ENCODE measurements at regions not wholly inside any gene's neighbourhood (a gene's known extent, or its start where the extent isn't known, plus 50 kb on each side); places are given as distances from the start of the nearest gene placed in this dataset.
A peak's percentile ranks its signal among the peaks of the same experiment; 100 is the strongest.

DNA sequence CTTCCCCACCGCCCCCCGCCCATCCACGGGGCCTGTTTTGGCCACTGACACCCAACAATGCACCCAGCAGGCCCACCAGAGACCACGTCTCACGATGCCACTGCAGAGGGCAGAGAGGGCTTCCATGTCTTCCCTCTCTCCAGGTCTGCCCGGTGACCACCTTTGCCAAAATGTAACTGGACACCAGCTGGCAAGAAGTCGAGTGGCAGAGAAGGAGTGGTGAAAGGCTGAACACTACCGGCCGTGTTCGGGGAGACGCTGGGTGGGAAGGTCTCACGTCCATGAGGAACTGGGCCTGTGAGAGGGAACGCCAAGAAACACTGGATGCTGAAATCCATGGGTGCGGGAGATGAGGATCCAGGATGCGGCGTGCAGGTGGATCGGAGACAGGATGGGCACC, 308.2 kb downstream of the ADGRD1 start:
- 77 to 90% (median 87%) methylated on average over 17 of the region's 17 CpGs for WGBS, 4 donors
- Histone ChIP-seq H3K36me3 (replicated peaks in 1 of 2) (no peaks in the 10 kb centered on the region), H3K4me3 (no peak overlapping the region), H3K27me3 (no peaks in the 10 kb centered on the region), H3K9me3 (replicated peaks in 1 of 3) (no peaks in the 10 kb centered on the region), H3K4me1 (replicated peaks in 1 of 2) (no peaks in the 10 kb centered on the region), H3K27ac (no peak overlapping the region)
- TF ChIP-seq POLR2A (IDR thresholded peaks at IDR 0.05) = no peak
- TF ChIP-seq, protein P1, sequence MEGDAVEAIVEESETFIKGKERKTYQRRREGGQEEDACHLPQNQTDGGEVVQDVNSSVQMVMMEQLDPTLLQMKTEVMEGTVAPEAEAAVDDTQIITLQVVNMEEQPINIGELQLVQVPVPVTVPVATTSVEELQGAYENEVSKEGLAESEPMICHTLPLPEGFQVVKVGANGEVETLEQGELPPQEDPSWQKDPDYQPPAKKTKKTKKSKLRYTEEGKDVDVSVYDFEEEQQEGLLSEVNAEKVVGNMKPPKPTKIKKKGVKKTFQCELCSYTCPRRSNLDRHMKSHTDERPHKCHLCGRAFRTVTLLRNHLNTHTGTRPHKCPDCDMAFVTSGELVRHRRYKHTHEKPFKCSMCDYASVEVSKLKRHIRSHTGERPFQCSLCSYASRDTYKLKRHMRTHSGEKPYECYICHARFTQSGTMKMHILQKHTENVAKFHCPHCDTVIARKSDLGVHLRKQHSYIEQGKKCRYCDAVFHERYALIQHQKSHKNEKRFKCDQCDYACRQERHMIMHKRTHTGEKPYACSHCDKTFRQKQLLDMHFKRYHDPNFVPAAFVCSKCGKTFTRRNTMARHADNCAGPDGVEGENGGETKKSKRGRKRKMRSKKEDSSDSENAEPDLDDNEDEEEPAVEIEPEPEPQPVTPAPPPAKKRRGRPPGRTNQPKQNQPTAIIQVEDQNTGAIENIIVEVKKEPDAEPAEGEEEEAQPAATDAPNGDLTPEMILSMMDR (IDR thresholded peaks at IDR 0.05) = no peak
- no peak for DNase-seq
- intact Hi-C loops (cut with DNase I) = no loop called here

- intact Hi-C loops (cut with DNase I) = no loop called here
- TF ChIP-seq, protein P1 (IDR thresholded peaks at IDR 0.05) = no peak
- no peak for TF ChIP-seq POLR2A (IDR thresholded peaks at IDR 0.05)
- H3K9me3 ChIP-seq (replicated peaks in 1 of 3) = no peaks in the 10 kb centered on the region
- no peak for DNase-seq
- WGBS, 4 donors = 72 to 82% (median 76%) methylated on average over 10 of the region's 10 CpGs
- no peak overlapping the region for H3K4me3 ChIP-seq
- H3K36me3 ChIP-seq (replicated peaks in 1 of 2) = no peaks in the 10 kb centered on the region
- peaks cover 0 to 4% of the 10 kb centered on the region in 2 donors for H3K4me1 ChIP-seq (replicated peaks in 1 of 2)
- no peaks in the 10 kb centered on the region for H3K27me3 ChIP-seq
- H3K27ac ChIP-seq = no peak overlapping the region
Observed at GRCh38 chr12:131263626-131264025, 309.9 kb downstream of the ADGRD1 start.

DNA sequence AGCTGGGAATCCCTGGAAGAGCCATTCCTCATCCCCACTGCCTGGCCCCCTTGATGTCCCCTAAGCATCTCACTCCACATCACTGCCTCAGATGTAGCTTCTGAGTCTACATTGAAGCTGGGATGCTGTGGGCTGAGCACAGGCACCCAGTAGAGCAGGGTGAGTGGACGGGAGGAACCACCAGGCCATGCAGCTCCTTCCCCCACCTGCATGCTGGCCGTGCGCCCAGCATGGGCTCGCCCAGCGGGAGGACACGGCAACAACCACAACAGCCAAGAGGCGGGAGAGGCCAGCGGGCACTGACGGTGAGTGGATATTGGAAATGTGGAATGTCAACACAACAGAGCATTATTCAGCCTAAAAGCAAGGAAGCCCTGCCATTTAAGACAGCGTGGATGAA, 310.9 kb downstream of the ADGRD1 start:
- no peak overlapping the region for H3K27ac ChIP-seq
- H3K27me3 ChIP-seq = no peaks in the 10 kb centered on the region
- TF ChIP-seq, protein P1 (IDR thresholded peaks at IDR 0.05) = no peak
- no peak for TF ChIP-seq POLR2A (IDR thresholded peaks at IDR 0.05)
- peaks cover 0 to 4% of the 10 kb centered on the region in 2 donors for H3K4me1 ChIP-seq (replicated peaks in 1 of 2)
- intact Hi-C loops (cut with DNase I) = no loop called here
- H3K36me3 ChIP-seq (replicated peaks in 1 of 2) = no peaks in the 10 kb centered on the region
- H3K4me3 ChIP-seq = no peak overlapping the region
- H3K9me3 ChIP-seq (replicated peaks in 1 of 3) = no peaks in the 10 kb centered on the region
- no peak for DNase-seq
- WGBS, 4 donors = 66 to 98% (median 90%) methylated on average over 3 to 10 of the region's 10 CpGs

- peak in 2 of 7 donors; percentile 39 to 64 for DNase-seq
- WGBS, 4 donors = 74 to 82% (median 76%) methylated on average over 15 to 19 of the region's 19 CpGs
- peaks cover 0 to 4% of the 10 kb centered on the region in 2 donors for H3K4me1 ChIP-seq (replicated peaks in 1 of 2)
- TF ChIP-seq POLR2A (IDR thresholded peaks at IDR 0.05) = no peak
- TF ChIP-seq, protein P1 (IDR thresholded peaks at IDR 0.05) = no peak
- no peaks in the 10 kb centered on the region for H3K27me3 ChIP-seq
- no peaks in the 10 kb centered on the region for H3K9me3 ChIP-seq (replicated peaks in 1 of 3)
- H3K27ac ChIP-seq = no peak overlapping the region
- H3K36me3 ChIP-seq (replicated peaks in 1 of 2) = no peaks in the 10 kb centered on the region
- intact Hi-C loops (cut with DNase I) = no loop called here
- H3K4me3 ChIP-seq = no peak overlapping the region
Observed at GRCh38 chr12:131266591-131267467, 313.1 kb downstream of the ADGRD1 start.

Measured in adrenal gland (tissue), 9 donors.